HG03103 (cell line): ENCODE measurements at regions not wholly inside any gene's neighbourhood (a gene's known extent, or its start where the extent isn't known, plus 50 kb on each side); places are given as distances from the start of the nearest gene placed in this dataset.
"Not testable (repeated sequence)": the region's sequence is repeated elsewhere in the genome, so short reads cannot be mapped to it uniquely, and the experiment has no call there.

Experiments used
- ATAC-seq: cut with Tn5 transposase; IDR thresholded peaks from one replicate; pipeline ENCODE4 v1.9.1; 2021; ENCODE audit warnings: low read depth; ENCODE audit not compliant: unreplicated experiment

DNA sequence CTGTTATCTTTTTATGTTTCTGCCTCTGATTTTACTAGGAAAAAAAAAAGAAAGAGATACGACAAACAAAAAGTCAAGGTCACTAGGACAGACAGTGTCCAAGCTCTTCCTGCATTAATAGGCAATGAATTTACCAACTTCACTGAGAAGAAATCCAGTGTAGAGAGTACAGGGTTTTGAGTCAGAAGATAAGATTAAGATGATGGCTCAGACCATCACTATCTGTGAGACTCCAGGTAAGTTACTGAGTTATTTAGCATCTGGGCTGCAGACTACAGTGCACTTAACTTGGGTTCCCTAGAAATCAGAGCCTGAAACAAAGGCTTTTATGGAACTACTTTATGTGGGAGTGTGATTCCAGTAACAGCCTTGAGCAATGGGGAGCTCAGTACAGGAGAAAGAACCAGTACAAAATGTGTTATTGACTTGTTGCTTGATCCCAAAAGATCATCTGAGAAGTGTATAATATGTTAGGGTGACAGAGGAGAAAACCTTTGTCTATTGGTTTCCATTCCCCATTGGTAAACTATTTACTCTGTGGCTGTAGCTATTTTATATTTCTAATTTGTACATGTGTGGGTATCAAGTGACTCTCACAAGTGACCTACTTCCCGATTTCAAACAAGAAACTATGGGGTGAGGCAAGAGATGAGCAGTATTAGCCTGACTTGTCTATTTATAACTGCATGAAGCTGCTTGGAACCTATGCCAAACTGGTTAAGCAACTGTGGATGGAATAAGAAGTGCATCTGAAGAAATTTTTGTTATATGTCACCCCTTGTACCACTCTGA, 395.8 kb downstream of the RAB38 start:
- ATAC-seq: no peak

DNA sequence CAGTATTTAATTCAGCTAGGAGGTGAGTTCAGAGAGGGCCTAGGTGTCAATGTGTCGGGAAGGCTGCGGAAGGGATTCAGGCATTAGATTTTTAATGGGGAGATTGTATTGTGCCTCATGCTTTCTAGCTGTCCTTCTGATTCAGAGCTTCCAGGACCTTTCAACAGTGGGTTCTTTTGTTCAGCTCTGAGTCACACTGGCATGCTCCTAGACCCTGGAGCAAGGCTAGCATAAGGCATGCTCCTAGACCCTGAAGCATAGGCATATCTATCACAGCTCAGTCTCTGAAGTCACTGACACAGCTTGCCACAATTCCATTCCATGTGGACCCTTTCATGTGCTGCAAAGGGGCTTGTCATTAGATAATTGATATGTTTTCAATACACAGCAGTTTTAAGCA, 396.9 kb downstream of the RAB38 start:
- no peak for ATAC-seq

DNA sequence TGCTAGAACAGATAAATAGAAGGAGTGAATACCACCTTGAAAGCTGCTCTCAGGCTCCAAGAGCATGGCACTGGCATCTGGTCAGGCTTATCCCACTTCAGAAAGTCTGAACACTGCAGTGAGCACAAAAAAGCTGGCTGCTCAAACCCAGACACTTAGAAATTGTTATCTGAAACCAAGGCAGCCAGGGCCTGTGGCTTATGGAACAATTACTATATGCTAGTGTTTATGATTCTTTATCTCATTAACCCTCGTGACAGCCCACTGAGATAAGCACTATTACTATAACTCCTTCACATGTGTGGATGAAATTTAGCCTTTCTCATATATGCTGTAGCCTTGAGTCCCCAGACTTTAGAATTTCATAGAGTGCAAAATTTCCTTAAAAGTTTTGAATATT, 400.2 kb downstream of the RAB38 start:
- no peak for ATAC-seq

DNA sequence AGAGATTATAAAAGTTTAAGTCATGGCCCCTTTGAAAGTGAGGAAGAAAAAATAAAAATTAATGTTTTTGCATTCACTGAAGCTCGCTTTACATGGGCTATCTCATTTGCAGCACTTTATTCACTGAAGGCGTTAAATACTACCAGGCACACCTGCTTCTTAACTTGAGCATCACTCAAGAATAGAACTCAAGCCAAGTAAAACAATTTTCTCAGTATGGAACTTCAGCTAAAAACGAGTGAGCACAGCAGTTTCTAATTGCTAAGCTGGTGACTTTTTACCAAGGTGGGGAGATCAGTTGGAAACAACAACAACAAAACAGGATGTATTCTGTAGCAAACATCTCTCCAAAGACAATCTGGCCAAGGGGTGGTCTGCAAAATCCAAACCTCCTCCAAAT, 405.6 kb downstream of the RAB38 start:
- no peak for ATAC-seq

DNA sequence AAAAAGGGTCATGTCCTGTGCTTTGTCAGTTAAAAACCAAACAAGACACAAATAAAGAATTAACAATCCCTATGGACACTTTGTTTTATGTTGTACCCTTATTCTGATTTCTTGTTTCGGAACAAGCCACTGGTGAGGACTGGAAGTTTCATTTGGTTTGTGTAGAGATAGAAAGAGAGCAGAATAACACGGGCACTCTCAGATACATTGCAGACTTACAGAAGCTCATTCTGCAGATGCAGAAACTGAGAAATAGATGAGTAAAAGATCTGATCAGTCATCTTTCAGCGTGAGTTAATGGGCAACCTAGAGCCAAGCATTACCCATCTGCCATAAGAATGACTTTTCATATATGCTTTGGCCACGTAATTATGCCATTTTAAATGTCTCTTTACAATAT, 407.6 kb downstream of the RAB38 start:
- no peak for ATAC-seq

DNA sequence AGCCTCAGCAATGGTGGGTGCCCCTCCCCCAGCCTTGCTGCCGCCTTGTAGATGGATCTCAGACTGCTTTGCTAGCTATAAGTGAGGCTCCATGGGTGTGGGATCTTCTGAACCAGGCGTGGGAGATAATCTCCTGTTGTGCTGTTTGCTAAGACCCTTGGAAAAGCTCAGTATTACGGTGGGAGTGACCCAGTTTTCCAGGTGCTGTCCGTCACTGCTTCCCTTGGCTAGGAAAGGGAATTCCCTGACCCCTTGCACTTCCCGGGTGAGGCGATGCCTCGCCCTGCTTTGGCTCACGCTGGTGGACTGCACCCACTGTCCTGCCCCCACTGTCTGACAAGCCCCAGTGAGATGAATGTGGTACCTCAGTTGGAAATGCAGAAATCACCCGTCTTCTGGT, 411.2 kb downstream of the RAB38 start:
- ATAC-seq: not testable (repeated sequence)

DNA sequence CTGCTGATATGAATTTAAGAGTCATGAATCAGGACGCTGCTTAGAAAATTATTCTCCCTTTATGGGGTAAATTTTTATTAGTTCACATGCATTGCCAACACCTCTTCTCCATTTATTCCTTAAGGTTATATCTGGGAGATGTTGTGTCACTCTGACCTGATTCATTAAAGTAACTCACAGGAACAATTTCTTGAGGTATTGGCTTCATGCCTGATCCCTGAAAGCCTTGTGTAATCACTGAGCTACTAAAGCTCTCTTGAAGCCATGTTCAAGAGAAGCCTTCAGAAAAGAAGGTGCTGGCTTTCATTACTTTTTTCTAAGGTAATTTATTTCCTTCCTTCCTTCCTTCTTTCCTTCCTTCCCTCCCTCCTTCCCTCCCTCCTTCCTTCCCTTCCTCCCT, 420.6 kb downstream of the RAB38 start:
- ATAC-seq: no peak

DNA sequence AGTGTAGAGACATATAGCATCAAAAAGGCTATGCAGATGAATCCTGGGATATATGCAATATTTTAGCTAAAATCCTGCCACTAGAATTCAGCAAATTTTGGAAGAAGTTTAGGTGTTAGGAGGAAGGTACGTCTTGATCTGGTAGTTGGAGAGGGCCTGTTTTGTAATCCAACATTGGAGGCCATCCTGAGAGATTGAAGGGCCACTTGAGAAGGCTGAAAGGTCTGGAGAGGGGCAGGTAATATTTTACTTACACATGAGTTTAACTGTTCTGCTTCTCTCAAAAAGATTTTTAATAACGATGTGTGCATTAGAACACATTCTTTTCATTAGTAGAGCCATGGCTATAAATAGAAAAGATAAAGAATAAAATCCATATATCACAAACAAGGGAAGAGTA, 422.1 kb downstream of the RAB38 start:
- ATAC-seq: no peak

DNA sequence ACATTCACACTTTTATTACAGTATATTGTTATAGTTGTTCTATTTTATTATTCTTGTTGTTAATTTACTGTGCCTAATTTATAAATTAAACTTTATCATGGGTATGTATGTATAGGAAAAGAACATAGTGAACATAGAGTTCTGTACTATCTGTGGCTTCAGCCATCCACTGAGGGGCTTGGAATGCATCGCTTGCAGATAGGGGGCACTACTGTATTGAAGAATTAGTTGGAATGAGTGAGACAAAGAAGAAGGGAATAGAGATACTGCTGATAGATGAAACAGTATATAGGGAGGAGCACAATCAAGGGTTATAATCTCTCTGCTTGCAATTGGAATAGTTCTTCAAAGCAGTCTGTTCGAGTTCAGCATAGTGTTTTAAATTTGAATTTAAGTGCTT, 432.2 kb downstream of the RAB38 start:
- ATAC-seq: no peak

DNA sequence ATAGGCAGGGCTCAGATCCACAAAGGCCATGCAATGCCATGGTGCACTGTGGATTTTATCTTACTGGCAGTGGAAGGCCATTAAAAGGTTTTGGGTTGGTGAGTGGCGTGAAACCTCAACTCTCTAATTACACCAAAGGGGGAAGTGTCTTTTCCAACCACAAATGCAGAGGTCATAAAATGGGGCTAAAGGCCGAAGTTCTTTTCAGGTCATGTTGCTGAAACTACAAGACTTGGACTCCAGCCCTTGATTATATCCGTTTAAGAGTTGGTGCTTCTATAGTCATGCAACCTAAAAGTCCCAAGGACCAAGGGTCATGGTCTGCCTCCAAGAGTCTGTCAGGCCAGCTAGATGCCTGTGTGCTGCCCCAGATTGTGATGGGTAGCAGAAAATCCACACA, 434.3 kb downstream of the RAB38 start:
- no peak for ATAC-seq

DNA sequence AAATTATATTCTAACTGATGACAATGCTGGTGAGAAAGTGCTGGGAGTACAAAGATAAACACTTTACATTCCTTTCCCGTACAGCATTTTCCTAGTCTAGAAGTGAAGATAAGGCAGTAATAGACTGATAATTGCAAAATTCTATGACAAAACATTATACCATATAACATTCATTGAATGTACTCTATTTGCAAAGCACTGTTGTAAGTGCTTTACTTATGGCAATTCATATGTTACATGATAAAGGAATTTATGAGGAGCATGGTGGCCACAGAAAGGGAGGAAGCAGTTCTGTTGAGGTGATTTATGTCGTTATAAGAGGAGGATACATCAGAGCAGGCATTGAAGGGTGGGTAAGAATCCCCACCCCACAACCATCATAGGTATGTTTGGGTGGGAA, 434.8 kb downstream of the RAB38 start:
- no peak for ATAC-seq

DNA sequence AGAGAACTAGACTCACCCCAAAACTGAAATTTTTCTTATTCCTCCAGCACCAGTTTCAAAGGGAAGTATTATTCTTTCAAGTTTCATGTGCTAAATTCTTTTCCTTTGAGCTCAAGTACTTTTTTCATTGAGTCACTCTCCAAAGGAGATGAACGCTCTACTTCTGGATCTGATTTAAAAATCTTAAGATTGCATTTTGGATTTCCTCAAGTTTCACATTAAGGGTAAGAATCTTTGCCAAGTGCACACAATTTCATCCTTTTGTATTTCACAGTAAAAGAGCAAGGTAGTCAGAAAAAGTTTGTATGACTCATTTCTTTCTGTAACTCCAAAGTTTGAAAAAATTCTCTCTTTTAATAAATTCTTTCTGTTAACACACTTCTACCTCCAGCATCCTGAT, 435.5 kb downstream of the RAB38 start:
- no peak for ATAC-seq

DNA sequence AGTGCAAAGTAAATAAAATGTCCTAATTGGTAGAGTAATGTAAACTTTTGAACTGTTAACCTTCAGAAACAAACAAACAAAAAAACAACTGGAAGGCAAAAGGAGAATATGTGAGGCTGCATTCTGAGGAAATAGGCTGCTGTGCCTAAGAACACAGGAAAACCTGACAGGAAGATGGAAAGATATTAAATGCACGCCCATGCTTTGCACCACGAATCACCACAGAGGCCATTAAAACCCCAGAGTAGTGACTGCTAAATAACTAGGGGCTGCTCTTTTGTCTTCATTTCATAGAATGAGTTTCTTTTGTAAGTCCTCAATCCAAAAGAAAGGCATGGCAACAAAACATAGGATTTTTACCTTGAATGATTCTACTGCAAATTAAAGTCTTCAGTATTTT, 436.0 kb downstream of the RAB38 start:
- no peak for ATAC-seq

DNA sequence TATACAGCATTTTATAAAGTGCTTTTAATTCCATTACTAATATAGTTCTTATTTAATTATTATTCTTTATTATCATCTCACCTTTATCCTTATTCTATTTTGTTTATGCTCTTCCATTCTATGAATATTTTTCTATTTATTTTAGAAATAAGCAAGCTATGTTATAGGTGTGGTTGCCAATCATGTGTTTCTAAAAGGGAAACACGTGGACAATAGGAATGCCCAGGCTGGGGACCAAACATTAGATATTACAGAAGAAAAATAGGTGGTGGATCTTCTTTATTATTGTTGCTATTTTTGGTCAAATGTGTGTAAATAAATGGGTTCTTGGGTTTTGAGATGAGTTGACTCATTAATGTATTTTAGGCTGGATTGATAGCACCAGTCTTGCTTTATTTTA, 438.3 kb downstream of the RAB38 start:
- ATAC-seq: no peak

DNA sequence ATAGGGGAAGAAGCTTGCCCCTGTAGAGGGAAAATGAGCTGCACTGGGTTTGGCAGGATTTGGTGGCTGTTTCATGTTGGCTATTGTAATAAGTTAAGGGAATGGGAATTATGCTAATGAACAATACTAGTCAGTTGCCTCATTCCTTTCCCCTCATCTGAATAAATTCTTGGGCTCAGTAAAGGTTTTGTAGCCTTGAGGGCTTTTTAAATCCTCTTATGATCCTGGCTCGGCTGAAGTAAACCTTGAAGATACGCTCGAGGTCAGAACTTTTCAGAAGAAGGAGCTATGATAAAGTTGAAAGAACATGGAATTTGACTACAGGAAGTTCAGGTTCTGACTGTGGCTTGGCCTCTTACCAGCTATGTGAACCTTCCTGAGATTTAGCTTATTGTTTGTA, 448.7 kb downstream of the RAB38 start:
- ATAC-seq: no peak

DNA sequence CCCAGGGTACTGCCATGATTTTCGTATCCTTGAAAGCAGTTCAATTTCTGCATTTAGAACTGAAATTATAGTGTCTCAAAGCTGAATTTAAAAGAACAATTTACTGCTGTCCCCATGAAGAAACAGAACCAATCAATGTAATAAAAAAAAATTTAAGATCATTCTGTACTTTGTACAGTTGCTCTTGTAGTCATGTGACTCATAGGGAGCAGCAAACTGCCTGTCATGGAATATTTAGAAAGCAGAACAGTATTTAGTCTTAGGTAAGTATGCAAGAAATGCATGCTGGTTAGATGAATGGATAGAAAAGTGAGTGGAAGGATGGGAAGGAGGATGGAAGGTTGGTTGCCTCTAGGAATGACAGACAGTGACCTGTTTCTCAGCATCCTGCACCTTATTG, 450.9 kb downstream of the RAB38 start:
- no peak for ATAC-seq

DNA sequence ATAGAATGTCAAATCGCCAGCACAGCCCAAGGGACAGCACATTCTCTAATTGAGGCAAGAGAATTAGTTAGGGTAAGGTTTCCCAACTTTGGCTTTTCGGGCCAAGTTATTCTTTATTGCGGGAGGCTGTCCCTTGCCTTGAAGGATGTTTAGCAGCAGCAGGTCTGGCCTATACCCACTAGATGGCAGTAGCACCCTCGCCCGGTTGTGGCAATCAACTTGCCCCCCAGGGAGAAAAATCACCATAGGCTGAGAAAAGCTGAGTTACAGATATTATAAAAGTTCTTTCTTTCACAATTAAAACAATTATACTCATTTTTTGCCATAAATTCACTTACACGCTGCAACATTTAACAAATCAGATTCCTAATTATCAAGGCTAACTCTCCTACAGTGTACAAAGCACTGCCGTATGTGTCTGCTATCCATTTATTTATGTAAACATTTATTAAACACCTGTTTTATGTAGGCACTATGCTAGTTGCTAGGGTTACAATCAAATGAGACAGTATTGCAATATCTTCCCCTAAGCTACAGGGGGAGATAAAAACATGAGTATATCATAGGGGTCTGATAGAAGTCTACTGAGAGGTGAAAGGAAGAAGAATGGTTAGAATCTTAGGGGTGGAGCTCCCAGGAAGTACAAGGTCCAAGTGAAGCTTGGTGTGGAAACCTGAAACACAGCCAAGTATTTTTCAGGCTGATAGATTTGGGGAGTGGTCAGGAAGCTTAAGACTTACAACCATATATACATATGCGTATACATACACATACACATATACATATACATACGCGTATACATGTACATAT, 452.3 kb downstream of the RAB38 start:
- peak; percentile 55 for ATAC-seq

DNA sequence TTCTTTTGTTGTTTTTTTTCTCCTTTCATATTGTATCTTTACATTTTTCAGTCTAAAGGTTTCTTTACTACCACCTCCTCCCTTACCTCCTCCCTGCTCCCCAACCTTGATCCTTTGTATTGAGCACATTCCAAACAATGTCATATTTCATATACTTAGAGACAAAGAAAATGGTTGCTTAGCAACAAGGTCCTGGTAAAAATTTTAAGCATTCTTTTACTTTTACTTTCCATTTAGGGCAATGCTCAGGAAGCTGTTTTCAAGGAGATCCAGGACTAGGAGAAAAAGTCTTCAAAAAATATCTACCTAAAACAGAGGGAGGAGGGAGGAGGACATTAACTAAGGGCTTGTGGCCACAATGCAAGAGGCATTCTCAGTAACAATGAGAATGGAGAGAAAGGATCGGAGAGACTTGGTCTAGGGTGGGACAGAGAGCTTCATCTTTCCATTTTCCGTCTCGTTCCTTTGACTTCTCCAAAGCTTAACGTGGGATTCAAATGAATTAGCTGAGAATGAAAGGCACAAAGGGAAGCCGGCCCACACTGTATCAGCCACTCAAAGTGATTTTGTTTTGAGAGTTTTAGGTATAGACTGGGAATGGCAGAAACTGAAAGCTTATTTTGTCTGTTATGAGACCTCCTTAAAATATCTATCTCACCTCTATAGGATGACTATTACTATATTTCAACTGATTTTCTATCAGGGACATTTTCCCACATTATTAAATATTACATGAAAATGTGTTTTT, 455.7 kb downstream of the RAB38 start:
- ATAC-seq: no peak

DNA sequence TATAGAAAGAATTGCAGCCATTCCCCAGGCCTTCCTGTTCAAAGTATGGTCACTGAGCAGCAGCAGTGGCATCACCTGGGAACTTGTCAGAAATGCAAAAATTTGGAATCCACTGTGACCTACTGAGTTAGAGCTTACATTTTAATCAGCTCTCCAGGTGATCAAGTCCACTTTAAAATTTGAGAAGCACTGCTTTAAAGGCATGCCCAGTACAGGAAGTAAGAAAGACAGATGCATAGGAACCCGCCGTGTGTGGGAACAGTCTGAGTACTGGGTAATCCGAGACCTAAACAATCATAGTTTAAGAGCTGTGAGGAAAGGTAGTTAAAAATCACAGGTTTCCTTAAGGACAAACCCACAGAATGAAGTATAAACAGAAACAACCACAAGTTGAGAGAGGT, 462.4 kb downstream of the RAB38 start:
- no peak for ATAC-seq

DNA sequence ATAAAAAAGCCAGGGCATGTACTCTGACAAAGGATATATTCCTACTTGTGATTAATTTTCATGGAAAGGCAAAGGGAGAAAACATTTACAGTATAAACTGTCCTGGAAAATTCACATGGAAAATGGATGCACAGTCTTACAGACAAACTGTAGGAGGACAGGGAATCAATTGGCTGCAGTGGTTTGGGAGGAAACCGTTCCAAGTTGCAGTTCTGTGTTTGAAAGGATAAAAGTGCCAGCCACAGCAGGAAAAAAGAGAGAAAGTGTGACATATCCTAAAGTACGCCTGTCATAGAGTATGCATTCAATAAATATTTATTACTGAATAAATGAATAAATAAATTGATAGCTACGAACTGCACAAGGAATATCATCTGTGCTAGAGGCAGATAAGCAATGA, 462.9 kb downstream of the RAB38 start:
- no peak for ATAC-seq

DNA sequence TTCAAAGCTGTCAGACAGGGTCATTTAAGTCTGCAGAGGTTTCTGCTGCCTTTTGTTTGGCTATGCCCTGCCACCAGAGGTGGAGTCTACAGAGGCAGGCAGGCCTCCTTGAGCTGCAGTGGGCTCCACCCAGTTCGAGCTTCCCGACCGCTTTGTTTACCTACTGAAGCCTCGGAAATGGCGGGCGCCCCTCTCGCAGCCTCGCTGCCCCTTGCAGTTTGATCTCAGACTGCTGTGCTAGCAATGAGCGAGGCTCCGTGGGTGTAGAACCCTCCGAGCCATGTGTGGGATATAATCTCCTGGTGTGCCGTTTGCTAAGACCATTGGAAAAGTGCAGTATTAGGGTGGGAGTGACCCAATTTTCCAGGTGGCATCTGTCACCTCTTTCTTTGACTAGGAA, 471.7 kb downstream of the RAB38 start:
- not testable (repeated sequence) for ATAC-seq
